Kidney (tissue), 13 donors: ENCODE measurements at regions not wholly inside any gene's neighbourhood (a gene's known extent, or its start where the extent isn't known, plus 50 kb on each side); places are given as distances from the start of the nearest gene placed in this dataset.
"Not testable (repeated sequence)": the region's sequence is repeated elsewhere in the genome, so short reads cannot be mapped to it uniquely, and the experiment has no call there.

Experiments
- DNase-seq, 5 donors: peaks; one replicate each; pipeline ENCODE4 v3.0.0-alpha.2; 2013 to 2020
- FAIRE-seq: peaks from 2 replicates; lab custom pipeline; 2012; peaks lifted over from hg19 to GRCh38; lab: Jason Lieb, UNC
- H3K27ac ChIP-seq, 2 donors: one replicate each; pipeline ENCODE4 v1.7.0; 2013; ENCODE audit warnings: low read depth in 2 of 2, low read length in 2 of 2, inconsistent platforms in 1 of 2
- H3K27me3 ChIP-seq: one replicate; pipeline ENCODE4 v1.7.1; 2013; ENCODE audit warnings: low read length, inconsistent platforms; ENCODE audit not compliant: control insufficient read depth, insufficient read depth
- H3K36me3 ChIP-seq, 3 donors: one replicate each; pipeline versions ENCODE4 v1.7.0 to v1.7.1; 2013; ENCODE audit warnings: low read length in 3 of 3, control low read depth in 1 of 3, inconsistent platforms in 1 of 3; ENCODE audit not compliant: insufficient read depth in 3 of 3, control insufficient read depth in 2 of 3
- H3K4me1 ChIP-seq, 3 donors: one replicate each; pipeline versions ENCODE4 v1.7.0 to v1.7.1; 2013; ENCODE audit warnings: low read length in 3 of 3, inconsistent platforms in 1 of 3, low read depth in 1 of 3; ENCODE audit not compliant: control insufficient read depth in 2 of 3, insufficient read depth in 2 of 3
- H3K4me3 ChIP-seq, 3 donors: one replicate each; pipeline versions ENCODE4 v1.7.0 to v1.8.1; 2013; ENCODE audit warnings: low read length in 3 of 3, control low read depth in 1 of 3, inconsistent platforms in 1 of 3
- H3K9ac ChIP-seq, 3 donors: one replicate each; pipeline versions ENCODE4 v1.7.0 to v1.7.1; 2013; ENCODE audit warnings: low read length in 3 of 3, control low read depth in 1 of 3, inconsistent platforms in 1 of 3
- H3K9me3 ChIP-seq, 3 donors: one replicate each; pipeline versions ENCODE4 v1.7.0 to v1.7.1; 2013; ENCODE audit warnings: low read length in 3 of 3, control low read depth in 1 of 3, inconsistent platforms in 1 of 3; ENCODE audit not compliant: control insufficient read depth in 2 of 3, insufficient read depth in 1 of 3
- CTCF ChIP-seq: IDR thresholded peaks from 3 replicates; pipeline ENCODE4 v1.5.1; 2012; ENCODE audit warnings: mild to moderate bottlenecking, moderate library complexity, borderline replicate concordance; ENCODE audit not compliant: insufficient read depth; ENCODE audit errors: extremely low read depth
- intact Hi-C: fragments of 100-400 bp; cut with DNase I; formaldehyde crosslinking; loops from one replicate; pipeline ENCODE4 v1.11.1; 2022
- donor health status: control.
- donor health status: control.
- donor health status: control.
- donor health status: control.
- donor health status: control.
- donor health status: DM: yes; HTN: yes; CAD: no.
- donor health status: Normal renal cell carcinoma (clear cell type).

DNA sequence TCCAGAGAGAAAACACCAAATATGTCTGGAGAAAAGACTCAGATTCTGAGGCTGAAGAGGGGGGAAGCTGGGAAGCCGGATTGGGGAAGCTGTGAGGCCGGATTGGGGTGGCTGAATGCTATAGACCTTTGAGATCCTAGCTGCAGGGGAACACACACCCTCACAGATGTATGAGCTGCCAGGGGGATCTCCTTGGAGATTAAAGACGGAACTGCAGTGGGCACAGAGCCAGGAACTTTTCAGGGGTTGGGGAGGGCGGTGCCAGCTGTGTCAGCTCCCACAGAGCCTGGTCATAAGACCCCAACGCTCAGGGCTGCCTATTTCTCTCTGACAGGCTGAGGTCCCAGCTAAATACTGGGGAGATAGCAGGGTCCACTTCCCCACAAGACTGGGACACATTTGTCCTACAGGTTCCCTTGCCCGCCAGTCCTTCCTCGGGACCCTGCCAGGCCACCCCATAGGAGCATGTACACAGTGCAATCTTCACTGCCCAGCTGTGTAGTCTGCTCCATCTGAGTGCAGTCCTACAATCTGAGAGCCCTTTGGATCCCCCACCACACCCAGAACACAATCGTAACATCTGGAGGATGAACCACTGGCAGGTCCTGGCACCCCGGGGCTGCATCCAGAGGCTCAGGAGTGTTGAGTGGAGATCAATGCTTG lies 1893.9 kb downstream of the PCDH9 start:
- H3K36me3 ChIP-seq, result no peaks in the 10 kb centered on the region
- no peaks in the 10 kb centered on the region for H3K4me1 ChIP-seq
- DNase-seq (peak in 1 of 5 donors; percentile 23), FAIRE-seq (no peak)
- no peak overlapping the region for H3K4me3 ChIP-seq
- intact Hi-C loops, result no loop called here
- no peak overlapping the region for H3K9ac ChIP-seq
- H3K9me3 ChIP-seq, result no peaks in the 10 kb centered on the region
- H3K27me3 ChIP-seq, result no peaks in the 10 kb centered on the region
- H3K27ac ChIP-seq, result no peak overlapping the region
- no peak for TF ChIP-seq CTCF

DNA sequence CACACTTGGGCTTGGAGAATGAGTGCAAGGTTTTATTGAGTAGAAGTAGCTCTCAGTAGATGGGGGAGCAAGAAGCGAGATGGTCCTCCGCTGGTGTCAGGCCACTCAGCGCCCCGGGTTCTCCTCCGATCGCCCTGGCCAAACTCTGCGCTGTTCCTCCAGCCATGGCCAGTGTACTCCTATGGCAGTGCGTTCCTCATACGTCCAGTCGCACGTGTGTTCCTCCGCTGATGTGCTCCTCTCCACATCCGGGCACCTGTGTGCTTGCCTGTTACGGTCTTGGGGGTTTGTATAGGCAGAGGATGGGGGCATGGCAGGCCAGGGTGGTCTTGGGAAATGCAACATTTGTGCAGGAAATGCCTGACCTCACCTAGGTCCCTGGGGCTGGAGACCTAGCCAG lies 1899.4 kb downstream of the PCDH9 start:
- Histone ChIP-seq H3K4me3 (no peak overlapping the region), H3K27ac (no peak overlapping the region), H3K27me3 (no peaks in the 10 kb centered on the region), H3K9me3 (no peaks in the 10 kb centered on the region), H3K36me3 (no peaks in the 10 kb centered on the region), H3K9ac (no peak overlapping the region), H3K4me1 (no peaks in the 10 kb centered on the region)
- intact Hi-C loops, result no loop called here
- DNase-seq, result peak in 1 of 5 donors; percentile 58
- FAIRE-seq, result no peak
- no peak for TF ChIP-seq CTCF

GRCh38 chr13:65330287-65330686 lies 1899.8 kb downstream of the PCDH9 start:
- no peaks in the 10 kb centered on the region for H3K9me3 ChIP-seq
- H3K4me3 ChIP-seq, result no peak overlapping the region
- no peaks in the 10 kb centered on the region for H3K27me3 ChIP-seq
- intact Hi-C loops, result no loop called here
- no peak for TF ChIP-seq CTCF
- no peak for FAIRE-seq
- DNase-seq, result peak in 1 of 5 donors; percentile 54
- H3K36me3 ChIP-seq, result no peaks in the 10 kb centered on the region
- no peaks in the 10 kb centered on the region for H3K4me1 ChIP-seq
- H3K9ac ChIP-seq, result no peak overlapping the region
- no peak overlapping the region for H3K27ac ChIP-seq

DNA sequence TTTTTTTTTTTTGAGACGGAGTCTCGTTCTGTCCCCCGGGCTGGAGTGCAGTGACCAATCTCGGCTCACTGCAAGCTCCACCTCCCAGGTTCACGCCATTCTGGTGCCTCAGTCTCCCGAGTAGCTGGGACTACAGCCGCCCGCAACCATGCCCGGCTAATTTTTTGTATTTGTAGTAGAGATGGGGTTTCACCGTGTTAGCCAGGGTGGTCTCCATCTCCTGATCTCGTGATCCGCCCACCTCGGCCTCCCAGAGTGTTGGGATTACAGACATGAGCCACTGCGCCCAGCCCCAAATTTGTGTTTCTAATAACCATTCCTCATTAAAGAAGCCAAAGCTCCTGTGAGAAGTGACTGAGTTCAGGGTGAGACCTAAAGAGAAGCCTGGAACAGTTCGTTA lies 1906.9 kb downstream of the PCDH9 start:
- H3K27me3 ChIP-seq, H3K27ac ChIP-seq, DNase-seq, H3K4me1 ChIP-seq, intact Hi-C loops, FAIRE-seq, H3K9me3 ChIP-seq, H3K36me3 ChIP-seq, H3K9ac ChIP-seq, H3K4me3 ChIP-seq: not testable (repeated sequence)

- intact Hi-C loops, result not testable (repeated sequence)
Measured at GRCh38 chr13:65321423-65321822, 1908.7 kb downstream of the PCDH9 start.

More at GRCh38 chr13:65321423-65321822, 1908.7 kb downstream of the PCDH9 start:
- DNase-seq, H3K4me1 ChIP-seq, H3K4me3 ChIP-seq, H3K27ac ChIP-seq, H3K36me3 ChIP-seq, H3K27me3 ChIP-seq, FAIRE-seq, H3K9ac ChIP-seq, H3K9me3 ChIP-seq: not testable (repeated sequence)
